ENCODE measurements at regions not wholly inside any gene's neighbourhood (a gene's known extent, or its start where the extent isn't known, plus 50 kb on each side); places are given as distances from the start of the nearest gene placed in this dataset.

- TF ChIP-seq CTCF (IDR thresholded peaks at IDR 0.05) (no peak), SIN3A (IDR thresholded peaks at IDR 0.05; ENCODE audit: borderline replicate concordance, insufficient read depth, low read depth, low read length) (no peak), TCF7L2 (IDR thresholded peaks at IDR 0.05; ENCODE audit: low read depth, low read length) (no peak)
- intact Hi-C loops (cut with micrococcal nuclease; ENCODE audit: unreplicated experiment) (no loop called here), in situ Hi-C loops (cut with HindIII; ENCODE audit: low pct_unique_long_range_greater_than_20kb, low sequenced_read_pairs) (no loop called here)
- H3K4me3 ChIP-seq (ENCODE audit: low read depth in 2 of 2, low read length in 2 of 2), result no peak overlapping the region
- no peak for DNase-seq (ENCODE audit: low read depth, low spot score)
- ChIA-PET CTCF (no interaction called here), POLR2A (no interaction called here)
- no TSS peak for BruUV-seq (replicated peaks)
- no peak overlapping the region for H3K27ac ChIP-seq (ENCODE audit: low read length)
- H3K4me1 ChIP-seq (ENCODE audit: control insufficient read depth, insufficient read depth, low read length), result no peaks in the 10 kb centered on the region
- no peaks in the 10 kb centered on the region for H3K27me3 ChIP-seq (ENCODE audit: control insufficient read depth, insufficient read depth, low read length)
- H3K9me3 ChIP-seq (ENCODE audit: control insufficient read depth, insufficient read depth, low read depth, low read length), result no peaks in the 10 kb centered on the region
- no peak for ATAC-seq
- no peaks in the 10 kb centered on the region for H3K36me3 ChIP-seq (ENCODE audit: control insufficient read depth, insufficient read depth, low read length)
These were observed 242.9 kb downstream of the VGLL3 start for GRCh38 chr3:86748015-86748414.

- TF ChIP-seq CTCF (IDR thresholded peaks at IDR 0.05) (no peak), TCF7L2 (IDR thresholded peaks at IDR 0.05; ENCODE audit: low read depth, low read length) (no peak), SIN3A (IDR thresholded peaks at IDR 0.05; ENCODE audit: borderline replicate concordance, insufficient read depth, low read depth, low read length) (no peak), REST (IDR thresholded peaks at IDR 0.05; ENCODE audit: insufficient read depth in 1 of 2, low read depth in 2 of 2, low read length in 1 of 2) (no peak), POLR2AphosphoS5 (IDR thresholded peaks at IDR 0.05; ENCODE audit: low read depth, low read length) (no peak)
- Histone ChIP-seq H3K27me3 (ENCODE audit: control insufficient read depth, insufficient read depth, low read length) (no peaks in the 10 kb centered on the region), H3K4me1 (ENCODE audit: control insufficient read depth, insufficient read depth, low read length) (no peaks in the 10 kb centered on the region), H3K4me3 (ENCODE audit: low read depth in 2 of 2, low read length in 2 of 2) (no peak overlapping the region), H3K36me3 (ENCODE audit: control insufficient read depth, insufficient read depth, low read length) (no peaks in the 10 kb centered on the region), H3K27ac (ENCODE audit: low read length) (no peak overlapping the region), H3K9me3 (ENCODE audit: control insufficient read depth, insufficient read depth, low read depth, low read length) (no peaks in the 10 kb centered on the region)
- no peak for ATAC-seq
- ChIA-PET CTCF (no interaction called here), POLR2A (no interaction called here)
- DNase-seq (ENCODE audit: low read depth, low spot score), result no peak
- in situ Hi-C loops (cut with HindIII; ENCODE audit: low pct_unique_long_range_greater_than_20kb, low sequenced_read_pairs) (no loop called here), intact Hi-C loops (cut with micrococcal nuclease; ENCODE audit: unreplicated experiment) (no loop called here)
- no TSS peak for BruUV-seq (replicated peaks)
These were observed 246.9 kb downstream of the VGLL3 start for GRCh38 chr3:86744051-86744450.

GRCh38 chr3:86743233-86743632, 247.7 kb downstream of the VGLL3 start:
- no peak overlapping the region for H3K27ac ChIP-seq (ENCODE audit: low read length)
- BruUV-seq (replicated peaks), result no TSS peak
- H3K27me3 ChIP-seq (ENCODE audit: control insufficient read depth, insufficient read depth, low read length), result no peaks in the 10 kb centered on the region
- in situ Hi-C loops (cut with HindIII; ENCODE audit: low pct_unique_long_range_greater_than_20kb, low sequenced_read_pairs), result no loop called here
- intact Hi-C loops (cut with micrococcal nuclease; ENCODE audit: unreplicated experiment), result no loop called here
- no peaks in the 10 kb centered on the region for H3K36me3 ChIP-seq (ENCODE audit: control insufficient read depth, insufficient read depth, low read length)
- no peak for DNase-seq (ENCODE audit: low read depth, low spot score)
- no peak overlapping the region for H3K4me3 ChIP-seq (ENCODE audit: low read depth in 2 of 2, low read length in 2 of 2)
- ATAC-seq, result no peak
- CTCF ChIA-PET, result no interaction called here
- TF ChIP-seq REST (IDR thresholded peaks at IDR 0.05; ENCODE audit: insufficient read depth in 1 of 2, low read depth in 2 of 2, low read length in 1 of 2), result no peak
- TF ChIP-seq TCF7L2 (IDR thresholded peaks at IDR 0.05; ENCODE audit: low read depth, low read length), result no peak
- no peak for TF ChIP-seq SIN3A (IDR thresholded peaks at IDR 0.05; ENCODE audit: borderline replicate concordance, insufficient read depth, low read depth, low read length)
- TF ChIP-seq CTCF (IDR thresholded peaks at IDR 0.05), result no peak
- TF ChIP-seq POLR2AphosphoS5 (IDR thresholded peaks at IDR 0.05; ENCODE audit: low read depth, low read length), result no peak
- H3K4me1 ChIP-seq (ENCODE audit: control insufficient read depth, insufficient read depth, low read length), result no peaks in the 10 kb centered on the region
- H3K9me3 ChIP-seq (ENCODE audit: control insufficient read depth, insufficient read depth, low read depth, low read length), result no peaks in the 10 kb centered on the region
- POLR2A ChIA-PET, result no interaction called here

Data from Panc1 (cell line).